ENCODE measurements at regions not wholly inside any gene's neighbourhood (a gene's known extent, or its start where the extent isn't known, plus 50 kb on each side); places are given as distances from the start of the nearest gene placed in this dataset.

- TF ChIP-seq CTCF (IDR thresholded peaks at IDR 0.05): no peak
- Histone ChIP-seq H3K36me3 (no peaks in the 10 kb centered on the region), H3K27me3 (no peaks in the 10 kb centered on the region), H3K27ac (no peak overlapping the region), H3K4me1 (ENCODE audit: control insufficient read depth in 1 of 2, insufficient read depth in 1 of 2, low read depth in 1 of 2, low read length in 1 of 2) (no peaks in the 10 kb centered on the region), H3K4me3 (ENCODE audit: low read depth in 1 of 2, low read length in 1 of 2) (no peak overlapping the region), H3K9me3 (peaks cover 3% of the 10 kb centered on the region)
Measured at GRCh38 chr21:31482460-31482859, 138.4 kb upstream of the TIAM1 start.

DNA sequence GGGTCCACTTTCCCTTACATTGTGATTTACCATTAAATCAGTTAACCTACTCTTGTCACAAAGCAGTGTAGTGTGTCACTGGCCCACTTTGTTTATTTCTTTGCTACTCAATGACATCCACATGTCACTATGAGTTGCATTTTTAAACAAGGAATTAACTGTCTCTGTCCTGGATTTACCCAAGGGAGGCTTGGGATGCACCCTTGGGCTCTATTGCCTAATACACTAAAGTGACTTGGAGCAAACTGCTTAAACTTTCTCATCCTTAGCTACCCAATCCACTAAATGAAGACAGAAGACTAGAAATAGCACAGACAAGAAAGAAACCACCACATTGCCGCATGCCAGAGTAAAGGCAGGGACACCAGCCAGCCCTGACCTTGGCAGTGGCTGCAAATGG is 136.2 kb upstream of the TIAM1 start:
- TF ChIP-seq CTCF (IDR thresholded peaks at IDR 0.05): no peak
- no peak overlapping the region for H3K27ac ChIP-seq
- no peaks in the 10 kb centered on the region for H3K4me1 ChIP-seq (ENCODE audit: control insufficient read depth in 1 of 2, insufficient read depth in 1 of 2, low read depth in 1 of 2, low read length in 1 of 2)
- H3K27me3 ChIP-seq: no peaks in the 10 kb centered on the region
- H3K4me3 ChIP-seq (ENCODE audit: low read depth in 1 of 2, low read length in 1 of 2): no peak overlapping the region
- H3K9me3 ChIP-seq: peaks cover 3% of the 10 kb centered on the region
- no peaks in the 10 kb centered on the region for H3K36me3 ChIP-seq

- H3K36me3 ChIP-seq: no peaks in the 10 kb centered on the region
- H3K4me1 ChIP-seq (ENCODE audit: control insufficient read depth in 1 of 2, insufficient read depth in 1 of 2, low read depth in 1 of 2, low read length in 1 of 2): no peaks in the 10 kb centered on the region
- no peak for TF ChIP-seq CTCF (IDR thresholded peaks at IDR 0.05)
- no peaks in the 10 kb centered on the region for H3K27me3 ChIP-seq
- H3K9me3 ChIP-seq: peaks cover 3% of the 10 kb centered on the region
- no peak overlapping the region for H3K27ac ChIP-seq
- no peak overlapping the region for H3K4me3 ChIP-seq (ENCODE audit: low read depth in 1 of 2, low read length in 1 of 2)
Measured at GRCh38 chr21:31479714-31480113, 135.7 kb upstream of the TIAM1 start.

- TF ChIP-seq CTCF (IDR thresholded peaks at IDR 0.05): no peak
- H3K4me1 ChIP-seq (ENCODE audit: control insufficient read depth in 1 of 2, insufficient read depth in 1 of 2, low read depth in 1 of 2, low read length in 1 of 2): no peaks in the 10 kb centered on the region
- no peaks in the 10 kb centered on the region for H3K27me3 ChIP-seq
Measured at GRCh38 chr21:31479222-31479621, 135.2 kb upstream of the TIAM1 start.

GRCh38 chr21:31476263-31477022 is 132.4 kb upstream of the TIAM1 start:
- no peak overlapping the region for H3K27ac ChIP-seq
- no peaks in the 10 kb centered on the region for H3K9me3 ChIP-seq
- no peak overlapping the region for H3K4me3 ChIP-seq (ENCODE audit: low read depth in 1 of 2, low read length in 1 of 2)
- no peaks in the 10 kb centered on the region for H3K36me3 ChIP-seq
- no peaks in the 10 kb centered on the region for H3K27me3 ChIP-seq
- no peak for TF ChIP-seq CTCF (IDR thresholded peaks at IDR 0.05)
- H3K4me1 ChIP-seq (ENCODE audit: control insufficient read depth in 1 of 2, insufficient read depth in 1 of 2, low read depth in 1 of 2, low read length in 1 of 2): no peaks in the 10 kb centered on the region

More at GRCh38 chr21:31479222-31479621, 135.2 kb upstream of the TIAM1 start:
- Histone ChIP-seq H3K27ac (no peak overlapping the region), H3K4me3 (ENCODE audit: low read depth in 1 of 2, low read length in 1 of 2) (no peak overlapping the region), H3K9me3 (peaks cover 3% of the 10 kb centered on the region), H3K36me3 (no peaks in the 10 kb centered on the region)
